ENCODE measurements at regions not wholly inside any gene's neighbourhood (a gene's known extent, or its start where the extent isn't known, plus 50 kb on each side); places are given as distances from the start of the nearest gene placed in this dataset.

GRCh38 chrX:148269513-148269912 lies 230.9 kb upstream of the AFF2 start:
- CTCF ChIA-PET = no interaction called here
- no peak for TF ChIP-seq AFF4 (CRISPR knock-in tag; IDR thresholded peaks at IDR 0.05; ENCODE audit: borderline replicate concordance)
- TF ChIP-seq E2F4 (CRISPR knock-in tag; IDR thresholded peaks at IDR 0.05; ENCODE audit: borderline replicate concordance, low read depth) = no peak
- no peak for TF ChIP-seq ZNF396 (CRISPR knock-in tag; IDR thresholded peaks at IDR 0.05; ENCODE audit: borderline replicate concordance)
- TF ChIP-seq CREM (CRISPR knock-in tag; IDR thresholded peaks at IDR 0.05) = no peak
- no peak for TF ChIP-seq FOXJ3 (CRISPR knock-in tag; IDR thresholded peaks at IDR 0.05; ENCODE audit: borderline replicate concordance)
- TF ChIP-seq ATF3 (CRISPR knock-in tag; conservative IDR thresholded peaks at IDR 0.05) = no peak
- no peak for TF ChIP-seq TP53 (CRISPR knock-in tag; IDR thresholded peaks at IDR 0.05)
- TF ChIP-seq ZNF263 (CRISPR knock-in tag; IDR thresholded peaks at IDR 0.05; ENCODE audit: low read depth) = no peak
- no peak for TF ChIP-seq PRRX2 (CRISPR knock-in tag; IDR thresholded peaks at IDR 0.05)
- no peak for TF ChIP-seq ATF1 (CRISPR knock-in tag; IDR thresholded peaks at IDR 0.05)
- TF ChIP-seq ZNF532 (CRISPR knock-in tag; IDR thresholded peaks at IDR 0.05; ENCODE audit: borderline replicate concordance) = no peak
- TF ChIP-seq JAZF1 (CRISPR knock-in tag; IDR thresholded peaks at IDR 0.05) = no peak
- TF ChIP-seq ZNF425 (CRISPR knock-in tag; conservative IDR thresholded peaks at IDR 0.05) = no peak
- TF ChIP-seq E2F1 (CRISPR knock-in tag; IDR thresholded peaks at IDR 0.05) = no peak
- Mint-ChIP-seq H3K4me3 (no peak overlapping the region), H3K27me3 (ENCODE audit: low read depth) (no peaks in the 10 kb centered on the region), H3K36me3 (no peaks in the 10 kb centered on the region), H3K27ac (no peak overlapping the region), H3K4me1 (no peaks in the 10 kb centered on the region), H3K9me3 (no peaks in the 10 kb centered on the region)
- DNase-seq (ENCODE audit: low spot score) = no peak
- ATAC-seq = no peak
- POLR2A ChIA-PET = no interaction called here
